HG03520 (cell line): ENCODE measurements at regions not wholly inside any gene's neighbourhood (a gene's known extent, or its start where the extent isn't known, plus 50 kb on each side); places are given as distances from the start of the nearest gene placed in this dataset.

Source experiments
- ATAC-seq: cut with Tn5 transposase; IDR thresholded peaks from one replicate; pipeline ENCODE4 v1.9.1; 2021; ENCODE audit warnings: mild to moderate bottlenecking, moderate library complexity; ENCODE audit not compliant: unreplicated experiment

- ATAC-seq: no peak
Observed at GRCh38 chr3:81439108-81439507, 322.3 kb downstream of the GBE1 start.

- ATAC-seq: no peak
Observed at GRCh38 chr3:81437683-81438082, 323.8 kb downstream of the GBE1 start.

GRCh38 chr3:81436182-81436581 lies 325.3 kb downstream of the GBE1 start:
- no peak for ATAC-seq

- no peak for ATAC-seq
Observed at GRCh38 chr3:81435050-81435449, 326.4 kb downstream of the GBE1 start.

GRCh38 chr3:81434161-81434560 lies 327.3 kb downstream of the GBE1 start:
- ATAC-seq: no peak

GRCh38 chr3:81433675-81434074 lies 327.8 kb downstream of the GBE1 start:
- ATAC-seq: no peak

- no peak for ATAC-seq
Observed at GRCh38 chr3:81432456-81432855, 329.0 kb downstream of the GBE1 start.

GRCh38 chr3:81426826-81427577 lies 334.4 kb downstream of the GBE1 start:
- ATAC-seq: no peak

GRCh38 chr3:81425198-81425868 lies 336.1 kb downstream of the GBE1 start:
- ATAC-seq: no peak

- no peak for ATAC-seq
Observed at GRCh38 chr3:81419228-81419627, 342.2 kb downstream of the GBE1 start.

GRCh38 chr3:81416812-81417211 lies 344.6 kb downstream of the GBE1 start:
- ATAC-seq: no peak

GRCh38 chr3:81406318-81406717 lies 355.1 kb downstream of the GBE1 start:
- ATAC-seq: no peak

GRCh38 chr3:81395739-81396513 lies 365.5 kb downstream of the GBE1 start:
- no peak for ATAC-seq

- ATAC-seq: no peak
Observed at GRCh38 chr3:81394651-81395524, 366.6 kb downstream of the GBE1 start.

GRCh38 chr3:81393251-81393650 lies 368.2 kb downstream of the GBE1 start:
- no peak for ATAC-seq

- no peak for ATAC-seq
Observed at GRCh38 chr3:81390796-81391195, 370.6 kb downstream of the GBE1 start.

- no peak for ATAC-seq
Observed at GRCh38 chr3:81388191-81388590, 373.3 kb downstream of the GBE1 start.

GRCh38 chr3:81382470-81382869 lies 379.0 kb downstream of the GBE1 start:
- ATAC-seq: no peak

GRCh38 chr3:81380234-81380633 lies 381.2 kb downstream of the GBE1 start:
- ATAC-seq: no peak

- no peak for ATAC-seq
Observed at GRCh38 chr3:81378552-81379293, 382.7 kb downstream of the GBE1 start.
